ENCODE measurements at regions not wholly inside any gene's neighbourhood (a gene's known extent, or its start where the extent isn't known, plus 50 kb on each side); places are given as distances from the start of the nearest gene placed in this dataset.

DNA sequence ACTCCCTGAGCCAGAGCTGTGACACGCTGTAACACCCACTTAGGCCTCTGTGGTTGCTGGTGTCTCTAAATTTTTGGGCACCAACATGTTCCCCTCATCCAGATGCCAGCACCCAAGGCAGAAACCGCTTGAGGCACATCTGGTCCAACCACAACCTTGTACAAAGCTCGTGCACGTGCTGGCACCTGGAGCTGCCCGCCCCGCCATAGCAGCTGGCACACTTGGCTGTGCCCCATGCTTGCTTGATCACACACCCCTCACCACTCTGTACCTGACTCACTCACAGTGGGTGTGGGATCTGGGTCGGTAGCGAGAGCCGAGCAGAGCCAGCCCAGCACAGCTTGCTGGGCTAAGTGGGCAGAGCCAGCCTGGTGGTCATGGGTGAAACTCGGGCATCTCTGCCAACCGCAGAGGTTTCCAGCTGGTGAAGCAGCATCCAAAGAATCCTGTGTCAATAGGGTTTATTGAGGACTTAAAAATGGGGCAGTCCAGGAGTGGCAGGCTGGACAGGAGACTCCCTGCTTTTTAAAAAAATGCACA lies 1210.4 kb downstream of the TYW1 start:
- Histone ChIP-seq H3K4me1 (no peaks in the 10 kb centered on the region), H3K36me3 (no peaks in the 10 kb centered on the region), H3K27ac (replicated peaks in 1 of 4) (no peak overlapping the region), H3K27me3 (no peaks in the 10 kb centered on the region), H3K4me3 (no peak overlapping the region), H3K9me3 (no peaks in the 10 kb centered on the region)
- intact Hi-C loops (cut with DNase I): no loop called here
- DNase-seq (ENCODE audit: extremely low spot score): no peak
- TF ChIP-seq POLR2A (IDR thresholded peaks at IDR 0.05; ENCODE audit: low read depth): no peak
- TF ChIP-seq EP300 (IDR thresholded peaks at IDR 0.05): no peak
- TF ChIP-seq POLR2AphosphoS5 (IDR thresholded peaks at IDR 0.05): no peak
- TF ChIP-seq, protein P1, sequence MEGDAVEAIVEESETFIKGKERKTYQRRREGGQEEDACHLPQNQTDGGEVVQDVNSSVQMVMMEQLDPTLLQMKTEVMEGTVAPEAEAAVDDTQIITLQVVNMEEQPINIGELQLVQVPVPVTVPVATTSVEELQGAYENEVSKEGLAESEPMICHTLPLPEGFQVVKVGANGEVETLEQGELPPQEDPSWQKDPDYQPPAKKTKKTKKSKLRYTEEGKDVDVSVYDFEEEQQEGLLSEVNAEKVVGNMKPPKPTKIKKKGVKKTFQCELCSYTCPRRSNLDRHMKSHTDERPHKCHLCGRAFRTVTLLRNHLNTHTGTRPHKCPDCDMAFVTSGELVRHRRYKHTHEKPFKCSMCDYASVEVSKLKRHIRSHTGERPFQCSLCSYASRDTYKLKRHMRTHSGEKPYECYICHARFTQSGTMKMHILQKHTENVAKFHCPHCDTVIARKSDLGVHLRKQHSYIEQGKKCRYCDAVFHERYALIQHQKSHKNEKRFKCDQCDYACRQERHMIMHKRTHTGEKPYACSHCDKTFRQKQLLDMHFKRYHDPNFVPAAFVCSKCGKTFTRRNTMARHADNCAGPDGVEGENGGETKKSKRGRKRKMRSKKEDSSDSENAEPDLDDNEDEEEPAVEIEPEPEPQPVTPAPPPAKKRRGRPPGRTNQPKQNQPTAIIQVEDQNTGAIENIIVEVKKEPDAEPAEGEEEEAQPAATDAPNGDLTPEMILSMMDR (IDR thresholded peaks at IDR 0.05): no peak
- WGBS: 100% methylated on average over 3 of the region's 11 CpGs

- H3K4me3 ChIP-seq: no peak overlapping the region
- no peaks in the 10 kb centered on the region for H3K9me3 ChIP-seq
- H3K27me3 ChIP-seq: no peaks in the 10 kb centered on the region
- WGBS: 75% methylated on average over 8 of the region's 8 CpGs
- H3K27ac ChIP-seq (replicated peaks in 1 of 4): no peak overlapping the region
- H3K36me3 ChIP-seq: no peaks in the 10 kb centered on the region
- TF ChIP-seq POLR2A (IDR thresholded peaks at IDR 0.05; ENCODE audit: low read depth): no peak
- no peak for TF ChIP-seq EP300 (IDR thresholded peaks at IDR 0.05)
- TF ChIP-seq, protein P1 (IDR thresholded peaks at IDR 0.05): no peak
- no peak for TF ChIP-seq POLR2AphosphoS5 (IDR thresholded peaks at IDR 0.05)
- intact Hi-C loops (cut with DNase I): no loop called here
- H3K4me1 ChIP-seq: no peaks in the 10 kb centered on the region
- DNase-seq (ENCODE audit: extremely low spot score): no peak
Measured at GRCh38 chr7:68207676-68208075, 1211.0 kb downstream of the TYW1 start.

GRCh38 chr7:68209486-68209885 lies 1212.9 kb downstream of the TYW1 start:
- no peaks in the 10 kb centered on the region for H3K4me1 ChIP-seq
- no peaks in the 10 kb centered on the region for H3K27me3 ChIP-seq
- no peak for TF ChIP-seq POLR2A (IDR thresholded peaks at IDR 0.05; ENCODE audit: low read depth)
- H3K36me3 ChIP-seq: no peaks in the 10 kb centered on the region
- no peaks in the 10 kb centered on the region for H3K9me3 ChIP-seq
- no peak overlapping the region for H3K4me3 ChIP-seq
- 78% methylated on average over 6 of the region's 6 CpGs for WGBS
- intact Hi-C loops (cut with DNase I): no loop called here
- no peak for DNase-seq (ENCODE audit: extremely low spot score)
- no peak overlapping the region for H3K27ac ChIP-seq (replicated peaks in 1 of 4)

GRCh38 chr7:68213838-68214237 lies 1217.2 kb downstream of the TYW1 start:
- DNase-seq (ENCODE audit: extremely low spot score): no peak
- Histone ChIP-seq H3K27ac (replicated peaks in 1 of 4) (no peak overlapping the region), H3K4me1 (peaks cover 0 to 8% (median 0%) of the 10 kb centered on the region in 4 donors), H3K4me3 (no peak overlapping the region), H3K36me3 (no peaks in the 10 kb centered on the region), H3K27me3 (no peaks in the 10 kb centered on the region), H3K9me3 (no peaks in the 10 kb centered on the region)
- intact Hi-C loops (cut with DNase I): no loop called here
- WGBS: 89% methylated on average over 3 of the region's 3 CpGs
- TF ChIP-seq, protein P1 (IDR thresholded peaks at IDR 0.05): no peak
- no peak for TF ChIP-seq EP300 (IDR thresholded peaks at IDR 0.05)
- no peak for TF ChIP-seq POLR2AphosphoS5 (IDR thresholded peaks at IDR 0.05)
- TF ChIP-seq POLR2A (IDR thresholded peaks at IDR 0.05; ENCODE audit: low read depth): no peak

DNA sequence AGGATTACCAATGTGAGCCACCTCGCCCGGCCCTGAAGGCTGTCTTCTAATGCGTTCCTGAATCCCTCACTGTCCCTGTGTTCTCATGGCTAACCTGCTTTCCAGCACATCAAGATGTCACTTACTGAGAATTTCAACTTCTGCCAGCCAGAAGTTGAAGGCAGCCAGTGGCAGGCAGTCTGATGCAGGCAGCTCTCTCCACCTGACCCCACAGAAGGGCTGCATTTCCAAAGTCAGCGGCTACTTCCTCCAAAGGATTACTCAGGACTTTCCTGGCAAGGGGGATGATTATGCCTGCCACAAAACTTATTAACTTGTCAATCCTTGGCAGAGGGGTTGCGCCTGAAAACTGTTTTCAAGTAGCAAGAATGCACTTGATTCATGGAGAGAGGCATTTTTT lies 1219.4 kb downstream of the TYW1 start:
- 63% methylated on average over 5 of the region's 5 CpGs for WGBS
- no peak for DNase-seq (ENCODE audit: extremely low spot score)
- H3K36me3 ChIP-seq: no peaks in the 10 kb centered on the region
- no peak overlapping the region for H3K27ac ChIP-seq (replicated peaks in 1 of 4)
- no peaks in the 10 kb centered on the region for H3K27me3 ChIP-seq
- intact Hi-C loops (cut with DNase I): no loop called here
- TF ChIP-seq POLR2A (IDR thresholded peaks at IDR 0.05; ENCODE audit: low read depth) (no peak), POLR2AphosphoS5 (IDR thresholded peaks at IDR 0.05) (no peak), EP300 (IDR thresholded peaks at IDR 0.05) (no peak)
- TF ChIP-seq, protein P1 (IDR thresholded peaks at IDR 0.05): no peak
- peaks cover 0 to 8% (median 0%) of the 10 kb centered on the region in 4 donors for H3K4me1 ChIP-seq
- H3K4me3 ChIP-seq: no peak overlapping the region
- no peaks in the 10 kb centered on the region for H3K9me3 ChIP-seq

Measured in esophagus muscularis mucosa (tissue), 4 donors.